HG02840 (cell line): ENCODE measurements at regions not wholly inside any gene's neighbourhood (a gene's known extent, or its start where the extent isn't known, plus 50 kb on each side); places are given as distances from the start of the nearest gene placed in this dataset.

Experiments used
- ATAC-seq: cut with Tn5 transposase; IDR thresholded peaks from one replicate; pipeline ENCODE4 v1.9.1; 2021; ENCODE audit warnings: mild to moderate bottlenecking, moderate library complexity, moderate number of reproducible peaks; ENCODE audit not compliant: unreplicated experiment, low FRiP score

DNA sequence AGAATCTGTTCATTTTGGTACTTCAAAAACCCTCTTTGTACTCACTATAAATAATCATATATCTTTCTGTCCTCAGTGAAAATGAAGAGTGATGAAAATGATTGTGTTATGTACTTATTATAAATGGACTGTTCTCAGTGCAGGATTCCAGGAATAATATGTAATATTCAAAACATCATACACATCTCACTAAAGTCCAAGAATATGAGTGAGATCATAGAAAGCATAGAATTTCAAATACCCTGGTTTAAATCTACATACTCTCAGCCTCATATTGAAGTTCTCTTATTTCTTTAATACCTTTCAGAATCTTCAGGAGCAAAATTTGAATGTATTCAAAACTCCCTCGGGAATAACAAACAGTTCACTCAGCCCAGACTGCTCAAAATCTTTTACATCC, 868.0 kb downstream of the SLITRK6 start:
- ATAC-seq: no peak

DNA sequence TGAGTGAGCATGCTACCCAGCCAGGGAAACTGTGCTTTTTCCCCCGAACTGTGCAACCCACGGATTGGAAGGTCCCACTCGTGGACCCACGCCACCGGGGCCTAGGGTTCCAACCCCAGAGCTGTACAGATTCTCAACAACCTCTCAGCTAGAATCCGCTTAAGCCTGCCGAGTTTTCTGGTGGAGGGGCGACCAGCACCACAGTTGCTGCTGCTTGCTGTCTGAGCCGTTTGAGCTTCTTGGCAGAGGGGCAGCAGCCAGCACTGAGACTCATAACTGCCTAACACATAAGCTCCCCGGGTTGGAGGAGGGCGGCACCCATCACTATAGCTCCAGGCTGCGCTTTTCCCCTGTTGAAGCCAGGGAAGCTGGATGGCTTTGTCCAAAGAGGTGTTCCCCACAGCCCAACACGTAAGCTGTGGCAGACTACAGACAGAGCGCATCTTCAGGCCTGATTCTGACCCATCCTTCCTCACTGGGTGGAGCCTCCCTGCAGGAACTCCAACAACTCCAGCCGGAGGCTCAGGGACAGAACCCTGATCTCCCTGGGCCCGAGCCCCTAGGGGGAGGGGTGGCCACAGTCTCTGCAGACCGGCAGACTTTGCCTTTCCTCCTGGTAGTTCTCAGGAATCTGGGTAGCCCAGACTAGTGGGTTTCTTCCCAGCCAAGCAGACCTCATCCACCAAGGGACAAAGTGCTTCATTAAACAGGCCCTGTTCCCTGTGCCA, 871.6 kb downstream of the SLITRK6 start:
- no peak for ATAC-seq

DNA sequence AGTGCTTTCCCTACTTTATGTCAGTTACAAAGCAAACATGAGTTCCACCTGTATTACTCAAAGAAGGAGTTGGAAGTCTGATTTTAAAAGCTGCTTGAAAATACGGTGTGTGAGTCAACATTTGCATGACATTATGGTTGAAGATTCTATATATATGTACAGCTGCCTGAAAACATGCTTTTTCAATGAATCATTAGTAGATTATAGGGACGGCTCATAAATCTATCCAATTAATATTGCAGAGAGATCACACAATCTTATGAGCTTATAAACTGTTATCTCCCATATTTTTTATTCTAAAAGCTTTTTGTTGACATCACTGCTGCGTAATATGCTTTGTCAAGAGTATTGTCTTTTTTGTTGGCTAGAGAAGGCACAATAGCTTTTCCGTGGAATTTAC, 873.8 kb downstream of the SLITRK6 start:
- ATAC-seq: no peak

DNA sequence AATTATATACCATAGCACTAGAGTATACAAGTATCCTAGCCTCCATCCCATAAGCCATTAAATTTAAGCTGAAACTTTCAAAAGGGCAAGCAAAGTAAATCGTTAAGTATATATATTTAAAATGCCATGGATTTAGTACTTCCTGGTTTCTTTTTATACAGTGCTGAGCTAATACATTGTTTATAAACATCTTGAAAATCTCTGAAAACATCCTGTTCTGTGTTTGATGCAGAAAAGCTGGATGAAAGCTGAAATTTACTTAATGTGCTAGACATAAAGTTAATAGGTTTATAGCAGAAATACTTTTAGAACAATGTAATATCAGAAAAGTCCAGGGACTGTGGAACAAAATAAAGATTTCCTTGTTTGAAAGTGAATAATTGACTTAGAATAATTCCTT, 875.4 kb downstream of the SLITRK6 start:
- no peak for ATAC-seq

DNA sequence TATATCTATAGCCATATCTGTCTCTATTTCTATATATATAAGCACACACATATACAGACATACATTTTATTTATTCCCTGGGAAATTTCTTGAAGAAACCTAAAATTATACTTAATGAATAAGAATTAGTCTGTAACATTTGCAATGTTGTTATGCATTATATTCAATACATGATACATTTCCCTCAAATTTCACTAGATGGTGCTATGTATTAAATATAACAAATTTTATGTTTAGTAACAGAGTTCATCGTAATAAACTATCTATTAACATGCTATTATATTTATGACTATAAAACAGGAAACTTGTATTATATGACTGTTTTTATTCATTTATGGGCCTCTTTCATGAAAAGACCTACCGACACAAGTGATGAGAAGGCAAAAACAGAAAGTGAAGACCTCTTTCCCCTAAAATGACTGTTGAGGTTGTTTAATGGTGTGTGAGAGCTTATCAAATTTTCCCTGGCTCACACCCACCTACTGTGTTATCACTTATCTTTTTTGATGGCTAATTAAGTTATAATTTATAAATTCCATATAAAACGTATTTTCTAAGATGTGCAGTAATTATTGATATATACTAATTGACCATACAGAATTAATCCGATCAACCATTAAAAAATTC, 881.9 kb downstream of the SLITRK6 start:
- ATAC-seq: no peak

DNA sequence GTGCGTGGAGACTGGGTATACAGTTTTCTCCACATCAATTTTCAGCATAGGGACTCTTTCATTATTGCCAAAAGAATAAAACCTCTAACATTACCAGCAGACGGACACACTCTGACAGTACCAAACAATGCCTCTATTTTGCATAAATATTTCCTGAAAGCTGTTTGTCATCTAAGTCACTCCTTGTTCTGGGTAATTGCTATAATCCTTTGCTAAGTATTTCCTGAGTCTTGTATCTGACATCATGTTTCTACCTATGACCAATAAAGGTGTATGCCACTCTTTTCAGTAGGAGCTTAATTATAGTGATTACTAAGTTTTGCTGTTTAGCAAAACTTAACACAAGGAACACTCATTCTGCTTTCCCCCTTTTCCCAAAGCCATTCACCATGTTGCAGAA, 886.5 kb downstream of the SLITRK6 start:
- ATAC-seq: no peak

DNA sequence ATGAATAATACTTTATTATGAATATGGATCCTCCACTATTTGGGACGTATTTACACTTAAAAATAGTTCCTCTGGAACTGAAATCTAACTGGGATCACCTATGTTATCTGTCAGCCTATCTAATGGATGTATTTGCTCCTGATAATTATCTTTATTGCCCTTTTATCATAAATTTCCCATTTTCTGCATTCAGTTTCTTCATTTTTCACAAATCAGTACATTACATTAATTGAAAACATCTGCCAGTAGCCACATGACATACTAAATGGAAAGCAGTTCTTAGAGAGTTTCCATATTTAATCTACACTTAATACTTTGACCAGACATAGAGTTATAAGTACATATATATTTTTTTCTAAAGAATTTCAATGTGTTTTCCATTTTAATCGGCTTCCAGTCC, 888.8 kb downstream of the SLITRK6 start:
- ATAC-seq: no peak

DNA sequence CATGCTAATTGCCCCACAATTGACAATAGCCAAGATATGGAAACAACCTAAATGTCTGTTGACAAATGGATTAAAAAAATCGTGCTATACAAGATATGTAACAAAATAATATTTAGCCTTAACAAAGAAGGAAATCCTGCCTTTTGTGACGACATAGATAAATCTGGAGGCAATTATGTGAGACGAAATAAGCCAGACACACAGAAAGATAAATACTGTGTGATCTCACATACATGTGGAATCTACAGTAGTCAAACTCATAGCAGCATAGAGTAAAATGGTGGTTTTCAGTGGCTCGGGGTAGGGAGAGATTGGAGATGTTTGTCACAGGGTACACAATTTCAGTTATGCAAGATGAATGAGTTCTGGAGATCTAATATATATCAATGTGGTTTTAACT, 895.8 kb downstream of the SLITRK6 start:
- ATAC-seq: no peak

DNA sequence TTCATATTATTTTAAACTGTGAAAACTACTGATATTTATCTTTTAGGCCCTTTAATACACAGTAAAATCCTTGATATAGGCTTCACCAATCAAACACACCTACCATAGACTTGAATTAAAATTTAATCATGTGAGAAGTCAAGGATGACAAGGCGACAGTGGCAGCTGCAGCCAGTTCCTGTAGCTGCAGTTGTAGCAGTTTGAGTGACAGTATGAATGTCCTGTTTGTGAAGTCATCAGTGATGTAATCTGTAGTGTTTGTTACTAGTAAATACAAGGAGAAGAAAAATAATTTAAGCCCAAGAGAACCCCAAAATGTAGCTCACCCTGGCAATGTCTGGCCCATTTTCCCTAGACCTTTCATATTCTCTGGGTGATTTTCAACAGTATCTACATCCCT, 897.0 kb downstream of the SLITRK6 start:
- no peak for ATAC-seq

DNA sequence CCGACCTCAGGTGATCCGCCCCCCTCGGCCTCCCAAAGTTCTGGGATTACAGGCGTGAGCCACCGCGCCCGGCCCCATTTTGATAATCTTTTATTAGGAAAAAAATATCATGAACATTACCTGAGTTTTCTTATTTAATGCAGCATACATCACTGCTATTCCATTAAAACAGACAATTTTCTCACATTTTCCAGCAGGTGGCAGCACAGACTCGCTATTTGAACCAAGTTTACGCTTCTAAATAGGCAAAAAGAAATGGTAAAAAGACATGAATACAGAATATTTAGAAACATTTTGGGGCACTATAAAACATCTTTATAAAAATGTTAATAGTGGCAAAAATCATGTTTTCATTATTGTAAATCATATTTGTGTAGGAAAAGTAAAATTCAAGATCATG, 903.1 kb downstream of the SLITRK6 start:
- no peak for ATAC-seq

DNA sequence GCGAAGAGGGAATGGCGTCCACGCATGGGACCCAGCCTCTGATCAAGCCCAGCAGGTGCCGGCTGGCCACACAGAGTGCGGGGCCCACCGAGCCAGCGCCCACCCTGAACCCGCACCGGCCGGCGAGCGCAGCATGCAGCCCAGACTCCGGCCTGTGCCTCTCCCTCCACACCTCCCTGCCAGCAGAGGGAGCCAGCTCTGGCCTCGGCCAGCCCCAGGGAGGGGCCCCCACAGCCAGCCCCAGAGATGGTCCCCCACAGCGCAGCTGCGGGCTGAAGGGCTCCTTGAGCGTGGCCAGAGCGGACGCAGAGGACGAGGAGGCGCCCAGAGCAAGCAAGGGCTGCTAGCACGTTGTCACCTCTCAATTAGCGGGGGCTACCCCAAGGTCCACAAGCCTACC, 904.5 kb downstream of the SLITRK6 start:
- ATAC-seq: no peak

DNA sequence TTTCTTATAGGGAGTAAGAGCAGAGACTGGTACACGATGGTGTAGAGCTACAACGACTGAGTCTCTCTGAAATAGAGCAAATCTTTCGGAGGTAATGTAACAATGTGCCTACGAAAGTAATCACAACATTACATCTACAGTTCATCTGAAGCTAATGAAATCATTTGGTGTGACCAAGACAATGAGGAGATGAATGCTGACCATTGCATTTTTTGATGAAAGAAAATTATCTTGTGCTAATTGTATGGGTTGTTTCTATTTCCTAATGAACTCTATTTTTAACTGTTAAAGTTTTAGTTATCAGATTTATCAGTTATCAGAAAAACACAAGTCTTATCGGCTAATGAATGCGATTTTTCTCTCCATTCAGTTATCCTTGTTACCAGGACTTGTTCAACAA, 913.4 kb downstream of the SLITRK6 start:
- no peak for ATAC-seq

DNA sequence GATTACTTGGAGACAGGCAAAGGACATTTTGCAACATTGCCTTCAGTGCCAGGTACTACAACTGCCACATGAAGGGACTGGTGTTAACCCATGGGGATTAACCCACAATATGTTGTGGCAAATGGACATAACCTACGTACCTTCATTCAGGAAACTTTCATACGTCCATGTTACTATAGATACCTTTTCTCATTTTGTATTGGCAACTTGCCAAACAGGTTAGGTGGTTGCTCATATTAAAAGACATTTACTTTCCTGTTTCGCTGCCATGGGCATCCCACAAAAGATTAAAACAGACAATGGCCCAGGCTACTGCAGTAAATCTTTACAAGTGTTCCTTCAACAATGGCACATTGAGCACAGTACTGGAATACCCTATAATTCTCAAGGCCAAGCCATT, 925.3 kb downstream of the SLITRK6 start:
- no peak for ATAC-seq

DNA sequence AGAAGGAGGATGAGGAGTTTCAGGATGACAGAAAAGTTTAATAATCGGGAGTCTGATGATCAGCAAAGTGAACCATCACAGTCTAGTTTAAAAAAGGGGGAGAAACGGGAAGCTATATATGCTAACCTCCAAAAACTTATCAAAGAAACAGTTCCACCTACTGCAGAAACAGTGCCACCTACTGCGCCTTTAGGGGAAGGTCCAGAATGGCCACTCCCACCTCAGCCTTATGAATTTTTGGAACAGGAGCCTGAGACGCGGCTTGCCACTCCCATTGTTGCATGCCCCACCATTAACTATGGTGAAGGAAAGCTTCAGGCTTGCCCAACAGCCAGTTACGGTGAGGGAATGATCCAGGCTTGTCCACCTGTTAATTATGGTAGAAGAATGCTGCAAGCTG, 929.0 kb downstream of the SLITRK6 start:
- ATAC-seq: no peak

DNA sequence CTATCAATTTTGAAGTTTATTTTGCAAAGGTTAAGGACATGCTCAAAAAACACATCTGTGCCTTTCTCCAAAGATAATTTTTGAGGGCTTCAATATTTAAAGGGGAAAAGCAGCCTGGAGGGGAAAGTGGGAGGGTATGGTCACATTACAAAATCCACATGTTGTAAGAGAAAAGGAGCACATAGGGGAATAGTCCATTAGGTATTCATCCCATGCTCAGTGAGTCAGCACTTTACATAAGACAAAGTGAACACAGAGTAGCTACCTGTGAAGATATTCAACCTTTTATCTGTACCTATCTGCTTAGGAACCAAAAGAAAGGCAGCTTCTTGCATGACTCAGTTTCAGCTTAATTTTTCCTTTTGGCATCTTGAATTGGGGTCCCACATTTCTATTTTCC, 932.0 kb downstream of the SLITRK6 start:
- no peak for ATAC-seq

DNA sequence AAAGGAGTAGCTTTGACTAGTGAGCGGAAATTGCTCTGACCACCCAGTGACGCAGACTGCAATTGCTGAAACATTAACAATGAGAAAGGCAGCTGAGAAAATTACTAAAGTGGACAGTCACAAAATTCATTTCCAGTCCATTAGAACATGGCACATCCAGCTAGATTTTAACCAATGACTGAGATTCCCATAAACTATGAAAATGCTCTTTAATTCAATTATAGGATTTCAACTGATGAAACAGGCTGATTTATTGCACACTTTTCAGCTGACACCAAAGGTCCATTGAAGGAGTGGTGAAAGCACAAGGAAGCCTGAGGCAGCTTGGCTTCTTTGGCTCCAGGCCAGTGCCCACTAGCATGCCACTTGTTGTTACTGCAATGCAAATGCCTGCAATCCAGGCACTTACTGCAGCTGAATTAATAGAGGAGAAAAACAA, 933.4 kb downstream of the SLITRK6 start:
- no peak for ATAC-seq

DNA sequence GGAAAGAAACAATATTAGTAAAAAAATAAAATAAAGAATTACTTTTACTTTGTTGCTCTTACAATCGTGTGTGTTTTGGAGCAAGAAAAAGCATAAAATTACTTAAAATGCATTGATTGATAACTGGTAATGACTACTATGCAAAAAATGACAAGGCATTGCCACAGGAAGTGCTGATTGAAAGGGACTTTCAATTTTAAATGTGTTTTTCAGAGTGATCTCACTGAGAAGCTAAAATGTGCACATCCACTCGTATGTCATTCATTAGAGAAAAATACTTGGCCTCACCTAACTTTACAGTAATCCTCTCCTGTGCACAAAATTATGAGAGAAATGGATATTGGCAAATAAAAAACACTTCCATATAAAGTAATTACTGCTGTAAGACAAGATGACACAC, 934.9 kb downstream of the SLITRK6 start:
- no peak for ATAC-seq

DNA sequence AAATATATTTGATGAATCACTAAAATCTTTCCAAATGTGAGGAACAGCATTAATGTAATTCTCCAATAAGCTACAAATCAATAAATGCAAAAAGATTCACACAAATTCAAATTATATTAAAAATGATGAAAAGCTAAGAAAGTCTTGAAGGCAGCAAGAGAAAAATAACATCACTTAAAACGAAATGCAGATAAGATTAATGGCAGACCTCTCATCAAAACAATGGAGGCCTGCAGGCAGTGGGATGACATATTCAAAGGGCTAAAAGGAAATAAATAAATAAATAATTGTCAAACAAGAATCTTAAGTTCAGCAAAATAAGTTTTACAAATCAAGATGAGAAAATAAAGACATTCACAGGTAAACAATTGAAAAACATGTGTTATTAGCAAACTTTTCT, 952.1 kb downstream of the SLITRK6 start:
- ATAC-seq: no peak

DNA sequence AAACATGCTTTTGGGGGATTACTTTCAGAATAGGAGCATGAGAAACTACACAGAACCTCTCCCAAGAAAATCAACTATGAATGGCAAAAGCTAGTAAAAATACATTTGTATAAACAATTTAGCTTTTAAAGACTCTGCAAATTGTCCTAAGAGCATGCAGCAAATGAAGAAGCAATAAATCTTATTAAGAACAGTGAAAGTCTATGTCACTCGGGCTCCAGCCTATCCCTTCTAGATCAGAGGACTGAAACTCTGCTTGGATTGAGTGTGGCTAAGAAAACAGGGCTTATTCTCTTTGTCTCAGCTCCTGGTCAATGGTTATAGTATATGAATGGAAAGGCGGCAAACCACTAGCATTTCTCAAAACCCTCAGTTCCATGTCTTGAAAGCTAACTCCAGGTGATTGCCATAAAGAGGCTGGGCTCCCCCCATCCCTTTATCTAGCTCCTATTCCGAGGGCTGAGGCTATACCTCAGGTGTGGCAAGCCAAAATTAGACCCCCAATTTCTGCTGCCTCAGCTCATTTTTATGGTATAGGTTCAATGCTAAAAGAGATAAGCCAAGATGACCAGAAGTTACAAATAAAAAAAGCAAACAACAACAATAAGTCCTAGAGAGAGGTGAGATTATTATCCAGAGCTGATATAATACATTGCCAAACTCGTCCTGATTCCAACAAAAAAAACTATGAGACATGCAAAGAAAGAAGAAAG, 953.2 kb downstream of the SLITRK6 start:
- no peak for ATAC-seq

DNA sequence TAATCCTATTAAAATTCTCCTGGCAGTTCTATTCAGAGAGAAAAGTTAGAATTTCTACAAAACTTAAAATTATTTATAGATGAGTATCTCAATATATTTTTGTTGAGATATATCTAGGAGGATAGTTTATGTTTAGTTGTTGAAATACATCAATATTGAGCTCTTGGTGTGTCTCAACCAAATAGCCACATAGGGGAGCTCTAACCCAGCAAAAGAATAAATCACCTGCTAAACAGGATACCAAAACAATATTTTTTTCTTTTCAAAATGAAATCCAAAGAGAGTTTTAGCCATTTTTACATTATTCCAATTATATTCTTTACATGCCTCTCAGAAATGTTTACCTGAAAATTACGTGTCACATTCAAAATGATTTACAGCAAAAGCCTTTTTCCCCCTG, 954.7 kb downstream of the SLITRK6 start:
- no peak for ATAC-seq

DNA sequence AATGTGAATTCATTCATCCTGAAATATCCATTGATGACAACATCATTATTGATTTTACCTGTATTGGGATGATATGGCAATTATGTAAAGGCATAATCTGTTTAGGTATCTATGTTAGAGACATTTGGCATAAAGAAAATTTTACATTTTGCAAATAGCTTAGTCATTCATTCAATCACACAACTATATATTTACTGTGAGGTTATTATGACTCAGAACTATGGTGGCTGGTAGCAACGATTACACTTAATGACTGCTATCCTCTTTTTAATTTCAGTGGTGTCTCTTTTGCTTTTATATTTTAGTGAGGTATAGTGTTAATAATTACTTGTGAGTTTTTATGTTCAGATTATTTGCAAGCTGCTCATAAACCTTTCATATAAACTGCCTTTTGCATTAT, 955.9 kb downstream of the SLITRK6 start:
- ATAC-seq: no peak

DNA sequence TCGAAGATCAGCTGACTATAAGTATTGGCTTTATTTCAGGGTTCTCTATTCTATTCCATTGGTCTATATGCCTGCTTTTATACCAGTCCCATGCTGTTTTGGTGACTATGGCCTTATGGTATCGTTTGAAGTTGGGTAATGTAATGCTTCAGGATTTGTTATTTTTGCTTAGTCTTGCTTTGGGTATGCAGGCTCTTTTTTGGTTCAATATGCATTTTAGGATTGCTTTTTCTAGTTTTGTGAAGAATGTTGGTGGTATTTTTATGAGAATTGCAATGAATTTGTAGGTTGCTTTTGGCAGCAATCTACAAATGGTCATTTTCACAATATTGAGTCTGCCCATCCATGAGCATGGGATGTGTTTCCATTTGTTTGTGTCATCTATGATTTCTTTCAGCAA, 951.9 kb upstream of the SLITRK1 start:
- no peak for ATAC-seq
